ENCODE measurements at regions not wholly inside any gene's neighbourhood (a gene's known extent, or its start where the extent isn't known, plus 50 kb on each side); places are given as distances from the start of the nearest gene placed in this dataset.

DNA sequence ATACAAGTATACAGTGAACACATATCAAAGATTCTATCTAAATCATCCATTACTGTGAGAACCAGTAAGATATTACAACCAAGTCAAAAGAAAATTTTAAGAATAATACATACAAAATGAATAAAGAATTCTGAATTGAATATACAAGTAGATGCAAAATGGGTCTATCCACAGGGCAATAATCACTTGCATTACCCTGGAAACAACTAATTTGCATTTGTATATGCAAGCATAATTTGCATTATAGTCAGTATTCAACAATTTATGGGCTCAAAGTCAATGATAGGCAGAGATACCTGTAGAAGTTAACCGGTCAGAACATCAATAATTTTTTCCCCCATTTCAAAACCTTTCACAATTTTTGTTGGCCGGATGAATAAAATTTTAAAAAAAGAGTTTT lies 512.2 kb upstream of the ALCAM start:
- no peaks in the 10 kb centered on the region for H3K9me3 ChIP-seq (ENCODE audit: control insufficient read depth, low read depth, low read length)
- dilution Hi-C loops (cut with MboI; ENCODE audit: extremely low pct_ligation_motif_present, low sequenced_read_pairs) = no loop called here
- no peak for FAIRE-seq

DNA sequence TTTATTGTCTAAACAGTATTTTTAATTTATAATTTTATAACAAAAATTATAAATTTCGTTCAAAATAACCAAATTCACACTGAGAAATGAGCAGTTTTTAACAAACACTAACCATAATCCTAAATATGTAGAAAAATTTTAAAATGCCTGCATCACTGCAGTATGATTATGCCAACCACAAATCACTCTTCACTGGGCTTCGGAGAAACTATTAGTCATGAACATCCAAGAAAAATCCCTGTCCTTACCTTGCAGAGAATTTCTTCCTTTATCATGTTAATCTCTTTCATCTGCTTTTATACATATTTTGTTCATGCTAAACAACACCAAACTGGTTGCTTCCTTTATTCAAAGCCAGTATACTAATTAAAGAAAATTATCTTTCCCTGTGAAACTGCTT lies 511.0 kb upstream of the ALCAM start:
- DNase-seq (ENCODE audit: low read depth, low spot score) (no peak), FAIRE-seq (no peak)
- Histone ChIP-seq H3K4me3 (ENCODE audit: control insufficient read depth in 2 of 3, extremely low read depth in 1 of 3, insufficient read depth in 2 of 3, low read depth in 1 of 3, low read length in 3 of 3) (no peak overlapping the region), H3K4me2 (ENCODE audit: control insufficient read depth, extremely low read depth, insufficient read depth, low read depth, low read length) (no peak overlapping the region), H3K27me3 (ENCODE audit: control insufficient read depth, extremely low read depth, insufficient read depth, low read length) (no peaks in the 10 kb centered on the region), H3K9me3 (ENCODE audit: control insufficient read depth, low read depth, low read length) (no peaks in the 10 kb centered on the region), H3K4me1 (ENCODE audit: control insufficient read depth, extremely low read depth, insufficient read depth, low read length) (no peaks in the 10 kb centered on the region), H4K20me1 (ENCODE audit: control insufficient read depth, extremely low read depth, insufficient read depth, low read length) (no peaks in the 10 kb centered on the region), H3K9ac (ENCODE audit: control insufficient read depth, extremely low read depth, insufficient read depth, low read length) (no peak overlapping the region), H3K36me3 (ENCODE audit: control insufficient read depth in 2 of 2, extremely low read depth in 1 of 2, insufficient read depth in 2 of 2, low read length in 2 of 2) (no peaks in the 10 kb centered on the region), H2AFZ (ENCODE audit: control insufficient read depth, low read length) (no peak overlapping the region), H3K9me1 (ENCODE audit: control insufficient read depth, extremely low read depth, insufficient read depth, low read length) (no peaks in the 10 kb centered on the region), H3K27ac (ENCODE audit: control insufficient read depth, insufficient read depth, low read length) (no peak overlapping the region), H3K79me2 (ENCODE audit: control insufficient read depth, insufficient read depth, low read length) (no peaks in the 10 kb centered on the region)
- dilution Hi-C loops (cut with MboI; ENCODE audit: extremely low pct_ligation_motif_present, low sequenced_read_pairs) = no loop called here
- TF ChIP-seq EZH2 (IDR thresholded peaks at IDR 0.05; ENCODE audit: low read length) = no peak
- TF ChIP-seq, protein P1, sequence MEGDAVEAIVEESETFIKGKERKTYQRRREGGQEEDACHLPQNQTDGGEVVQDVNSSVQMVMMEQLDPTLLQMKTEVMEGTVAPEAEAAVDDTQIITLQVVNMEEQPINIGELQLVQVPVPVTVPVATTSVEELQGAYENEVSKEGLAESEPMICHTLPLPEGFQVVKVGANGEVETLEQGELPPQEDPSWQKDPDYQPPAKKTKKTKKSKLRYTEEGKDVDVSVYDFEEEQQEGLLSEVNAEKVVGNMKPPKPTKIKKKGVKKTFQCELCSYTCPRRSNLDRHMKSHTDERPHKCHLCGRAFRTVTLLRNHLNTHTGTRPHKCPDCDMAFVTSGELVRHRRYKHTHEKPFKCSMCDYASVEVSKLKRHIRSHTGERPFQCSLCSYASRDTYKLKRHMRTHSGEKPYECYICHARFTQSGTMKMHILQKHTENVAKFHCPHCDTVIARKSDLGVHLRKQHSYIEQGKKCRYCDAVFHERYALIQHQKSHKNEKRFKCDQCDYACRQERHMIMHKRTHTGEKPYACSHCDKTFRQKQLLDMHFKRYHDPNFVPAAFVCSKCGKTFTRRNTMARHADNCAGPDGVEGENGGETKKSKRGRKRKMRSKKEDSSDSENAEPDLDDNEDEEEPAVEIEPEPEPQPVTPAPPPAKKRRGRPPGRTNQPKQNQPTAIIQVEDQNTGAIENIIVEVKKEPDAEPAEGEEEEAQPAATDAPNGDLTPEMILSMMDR (optimal IDR thresholded peaks at IDR 0.05 in 1 of 3, IDR thresholded peaks at IDR 0.05 in 1 of 3, conservative IDR thresholded peaks at IDR 0.05 in 1 of 3; ENCODE audit: extremely low read depth in 1 of 3, insufficient read depth in 2 of 3, low read length in 3 of 3) = no peak

More for the DNA sequence above, 512.2 kb upstream of the ALCAM start:
- Histone ChIP-seq H3K4me1 (ENCODE audit: control insufficient read depth, extremely low read depth, insufficient read depth, low read length) (no peaks in the 10 kb centered on the region), H3K9ac (ENCODE audit: control insufficient read depth, extremely low read depth, insufficient read depth, low read length) (no peak overlapping the region), H2AFZ (ENCODE audit: control insufficient read depth, low read length) (no peak overlapping the region), H3K36me3 (ENCODE audit: control insufficient read depth in 2 of 2, extremely low read depth in 1 of 2, insufficient read depth in 2 of 2, low read length in 2 of 2) (no peaks in the 10 kb centered on the region), H3K4me2 (ENCODE audit: control insufficient read depth, extremely low read depth, insufficient read depth, low read depth, low read length) (no peak overlapping the region), H3K27ac (ENCODE audit: control insufficient read depth, insufficient read depth, low read length) (no peak overlapping the region), H3K9me1 (ENCODE audit: control insufficient read depth, extremely low read depth, insufficient read depth, low read length) (no peaks in the 10 kb centered on the region), H4K20me1 (ENCODE audit: control insufficient read depth, extremely low read depth, insufficient read depth, low read length) (no peaks in the 10 kb centered on the region), H3K4me3 (ENCODE audit: control insufficient read depth in 2 of 3, extremely low read depth in 1 of 3, insufficient read depth in 2 of 3, low read depth in 1 of 3, low read length in 3 of 3) (no peak overlapping the region), H3K27me3 (ENCODE audit: control insufficient read depth, extremely low read depth, insufficient read depth, low read length) (no peaks in the 10 kb centered on the region), H3K79me2 (ENCODE audit: control insufficient read depth, insufficient read depth, low read length) (no peaks in the 10 kb centered on the region)
- TF ChIP-seq, protein P1 (optimal IDR thresholded peaks at IDR 0.05 in 1 of 3, IDR thresholded peaks at IDR 0.05 in 1 of 3, conservative IDR thresholded peaks at IDR 0.05 in 1 of 3; ENCODE audit: extremely low read depth in 1 of 3, insufficient read depth in 2 of 3, low read length in 3 of 3) = no peak
- no peak for TF ChIP-seq EZH2 (IDR thresholded peaks at IDR 0.05; ENCODE audit: low read length)
- DNase-seq (ENCODE audit: low read depth, low spot score) = no peak
